Activated T-helper 1 cell treated with anti-CD3 and anti-CD28 coated beads, Interleukin-12 subunit alpha, Interleukin-12 subunit beta, Interleukin-2, Interleukin-4 antibody, amounts not matched to agents 30 ng/mL and 10 ng/mL and 1 ng/mL, durations not matched to agents 14 hours and 24 hours and 36 hours (primary cell): ENCODE measurements at regions not wholly inside any gene's neighbourhood (a gene's known extent, or its start where the extent isn't known, plus 50 kb on each side); places are given as distances from the start of the nearest gene placed in this dataset.

ENCODE experiments used
- DNase-seq: peaks from one replicate; pipeline ENCODE4 v3.0.0; 2021; ENCODE audit warnings: low spot score
- H3K27ac Mint-ChIP-seq: one replicate; pipeline ENCODE4 v1.8.0; 2021; ENCODE audit warnings: mild to moderate bottlenecking, mixed read lengths
- H3K27me3 Mint-ChIP-seq: one replicate; pipeline ENCODE4 v1.8.0; 2022; ENCODE audit warnings: mild to moderate bottlenecking, moderate library complexity, mixed read lengths; ENCODE audit not compliant: insufficient read depth
- H3K36me3 Mint-ChIP-seq: one replicate; pipeline ENCODE4 v1.8.0; 2021; ENCODE audit warnings: low read depth, mixed read lengths
- H3K4me1 Mint-ChIP-seq: one replicate; pipeline ENCODE4 v1.8.0; 2021; ENCODE audit warnings: low read depth, mixed read lengths
- H3K4me3 Mint-ChIP-seq: one replicate; pipeline ENCODE4 v1.8.0; 2021; ENCODE audit warnings: mild to moderate bottlenecking, moderate library complexity, mixed read lengths
- H3K9me3 Mint-ChIP-seq: one replicate; pipeline ENCODE4 v1.8.0; 2021; ENCODE audit warnings: mixed read lengths
- intact Hi-C: fragments of 100-400 bp; cut with micrococcal nuclease; formaldehyde crosslinking; loops from one replicate; pipeline ENCODE4 v1.15.1; 2024

DNA sequence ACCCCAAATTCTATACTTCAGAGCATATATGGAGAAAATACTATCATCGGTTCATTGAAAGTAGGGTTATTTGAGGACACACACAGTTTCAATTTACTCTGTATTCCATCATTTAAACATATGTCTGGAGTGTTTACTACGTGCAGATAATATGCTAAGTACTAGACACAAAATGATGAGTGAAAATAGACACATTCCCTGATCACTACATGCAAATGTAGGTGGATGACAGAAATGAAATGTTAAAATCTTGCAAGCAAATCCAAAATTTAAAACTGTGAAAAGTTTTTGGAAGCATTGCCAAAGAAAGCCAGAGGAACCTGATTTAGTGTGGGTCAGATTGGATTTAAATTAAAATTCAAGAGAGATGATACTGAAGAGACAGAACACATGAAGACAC, 1106.6 kb downstream of the CBLN2 start:
- Mint-ChIP-seq H3K27me3 (no peaks in the 10 kb centered on the region), H3K4me3 (no peak overlapping the region), H3K27ac (no peak overlapping the region), H3K36me3 (no peaks in the 10 kb centered on the region), H3K4me1 (no peaks in the 10 kb centered on the region), H3K9me3 (no peaks in the 10 kb centered on the region)
- no peak for DNase-seq
- intact Hi-C loops, result no loop called here

DNA sequence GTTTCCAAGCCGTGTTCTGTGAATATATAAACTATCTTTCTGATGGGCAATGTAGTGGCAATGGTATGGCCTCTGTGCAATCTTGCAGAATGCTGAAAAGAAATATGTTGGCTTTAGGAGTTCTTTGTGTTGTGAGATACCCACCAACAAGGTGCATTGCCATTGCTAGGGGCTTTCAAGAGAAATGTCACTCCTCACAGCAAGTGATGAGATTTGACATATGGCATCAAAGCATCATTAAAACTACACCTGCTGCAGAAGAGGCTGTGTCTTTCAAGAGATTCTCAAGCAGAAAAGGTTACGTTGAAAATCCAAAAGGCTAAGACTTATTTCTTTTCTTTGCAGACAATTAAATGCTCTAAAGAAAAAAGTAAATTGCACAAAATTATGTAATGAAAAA, 1110.8 kb downstream of the CBLN2 start:
- no peaks in the 10 kb centered on the region for H3K9me3 Mint-ChIP-seq
- intact Hi-C loops, result no loop called here
- no peak overlapping the region for H3K4me3 Mint-ChIP-seq
- DNase-seq, result no peak
- H3K36me3 Mint-ChIP-seq, result no peaks in the 10 kb centered on the region
- H3K27me3 Mint-ChIP-seq, result no peaks in the 10 kb centered on the region
- H3K4me1 Mint-ChIP-seq, result no peaks in the 10 kb centered on the region
- no peak overlapping the region for H3K27ac Mint-ChIP-seq

DNA sequence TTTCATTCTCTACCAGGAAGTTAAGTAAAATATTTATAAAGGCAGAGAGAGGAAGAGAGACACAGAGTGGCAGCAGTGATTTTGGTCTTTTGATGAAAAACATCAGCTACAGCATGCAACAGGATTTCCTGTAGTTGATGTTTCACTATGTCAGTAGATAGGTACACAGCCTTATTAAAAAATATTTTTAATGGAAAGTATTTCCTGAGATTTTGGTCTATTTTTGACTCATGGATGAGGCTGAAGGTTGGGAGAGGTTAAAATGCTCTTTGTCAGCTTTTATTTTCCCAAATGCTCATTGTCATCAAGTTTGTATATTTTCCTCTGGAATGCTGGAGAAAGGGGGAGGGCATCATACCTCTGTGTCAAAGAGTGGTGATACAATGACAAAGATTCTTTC, 1112.5 kb downstream of the CBLN2 start:
- intact Hi-C loops, result no loop called here
- Mint-ChIP-seq H3K4me3 (no peak overlapping the region), H3K4me1 (no peaks in the 10 kb centered on the region), H3K27ac (no peak overlapping the region), H3K9me3 (no peaks in the 10 kb centered on the region), H3K27me3 (no peaks in the 10 kb centered on the region), H3K36me3 (no peaks in the 10 kb centered on the region)
- no peak for DNase-seq

DNA sequence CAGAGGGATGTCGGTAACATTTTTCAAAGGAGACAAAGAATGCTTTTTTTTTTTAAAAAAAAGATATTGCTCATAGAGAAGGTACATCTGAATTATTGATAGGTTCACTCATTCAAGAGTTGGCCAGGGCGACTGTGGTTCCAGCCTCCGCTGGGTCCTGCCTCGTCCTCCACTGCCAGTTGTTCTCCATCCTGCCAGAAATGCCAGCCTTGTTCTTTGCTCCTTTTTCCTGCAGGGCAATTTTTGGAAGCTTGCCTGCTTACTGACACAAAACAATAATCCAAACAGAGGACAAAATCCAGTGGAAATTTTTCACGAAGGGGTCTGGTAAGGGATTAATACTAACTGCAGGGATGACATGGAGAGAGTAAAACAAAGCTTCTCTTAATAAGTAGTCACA, 1113.0 kb downstream of the CBLN2 start:
- no peak overlapping the region for H3K27ac Mint-ChIP-seq
- H3K4me1 Mint-ChIP-seq, result no peaks in the 10 kb centered on the region
- no peak for DNase-seq
- H3K36me3 Mint-ChIP-seq, result no peaks in the 10 kb centered on the region
- intact Hi-C loops, result no loop called here
- no peak overlapping the region for H3K4me3 Mint-ChIP-seq
- no peaks in the 10 kb centered on the region for H3K27me3 Mint-ChIP-seq
- H3K9me3 Mint-ChIP-seq, result no peaks in the 10 kb centered on the region

DNA sequence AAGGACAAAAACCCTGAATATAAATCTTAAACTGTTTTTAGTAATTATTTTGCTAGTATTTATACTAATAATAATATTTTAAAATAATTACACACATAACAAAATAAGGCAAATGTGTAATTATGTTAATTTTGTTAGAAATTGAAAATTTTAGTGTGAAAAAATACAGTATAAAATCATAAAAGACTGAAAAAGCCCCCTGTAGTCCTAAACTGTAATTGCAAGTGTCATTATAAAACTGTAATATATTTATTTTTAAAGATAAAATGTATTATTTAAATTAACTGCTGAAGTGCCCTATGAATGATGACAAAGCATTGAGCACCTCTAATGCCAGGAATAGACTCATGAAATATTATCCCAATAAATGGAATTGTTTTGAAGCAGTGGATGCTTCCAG, 1117.7 kb downstream of the CBLN2 start:
- no peak for DNase-seq
- no peak overlapping the region for H3K27ac Mint-ChIP-seq
- no peak overlapping the region for H3K4me3 Mint-ChIP-seq
- no peaks in the 10 kb centered on the region for H3K4me1 Mint-ChIP-seq
- H3K27me3 Mint-ChIP-seq, result no peaks in the 10 kb centered on the region
- H3K9me3 Mint-ChIP-seq, result no peaks in the 10 kb centered on the region
- H3K36me3 Mint-ChIP-seq, result no peaks in the 10 kb centered on the region
- intact Hi-C loops, result no loop called here

DNA sequence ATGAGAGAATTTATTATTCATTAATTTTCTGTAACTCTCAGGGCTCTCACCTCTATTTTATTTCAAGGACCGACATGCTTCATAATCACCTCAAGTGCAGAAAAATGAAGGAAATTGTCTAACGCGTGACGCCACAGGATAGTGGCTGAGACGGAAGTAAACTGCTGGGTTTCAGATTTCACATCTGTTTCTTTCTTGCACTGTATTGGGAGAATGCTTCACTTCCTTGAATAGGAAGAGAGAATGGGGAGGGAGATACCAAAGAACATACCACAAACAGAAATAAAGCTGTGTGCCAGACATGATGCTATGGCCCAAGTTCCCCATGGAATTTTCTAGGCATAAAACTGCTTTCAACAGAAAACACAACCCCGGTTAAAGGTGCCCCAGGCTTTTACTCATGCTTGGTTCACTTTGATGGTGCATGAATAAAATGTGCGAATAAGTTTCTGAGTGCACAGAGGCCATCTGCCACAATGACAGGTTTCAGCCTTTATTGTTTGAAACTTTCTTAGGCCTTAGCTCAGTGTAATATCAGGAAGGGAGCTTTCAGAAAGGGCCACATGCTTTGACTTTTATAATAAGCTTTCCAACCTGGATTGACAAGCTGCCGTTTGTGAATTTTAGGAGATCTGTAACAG, 1116.4 kb downstream of the SOCS6 start:
- no peaks in the 10 kb centered on the region for H3K36me3 Mint-ChIP-seq
- no peak for DNase-seq
- intact Hi-C loops, result no loop called here
- no peaks in the 10 kb centered on the region for H3K9me3 Mint-ChIP-seq
- H3K4me3 Mint-ChIP-seq, result no peak overlapping the region
- H3K4me1 Mint-ChIP-seq, result no peaks in the 10 kb centered on the region
- no peak overlapping the region for H3K27ac Mint-ChIP-seq
- H3K27me3 Mint-ChIP-seq, result no peaks in the 10 kb centered on the region

DNA sequence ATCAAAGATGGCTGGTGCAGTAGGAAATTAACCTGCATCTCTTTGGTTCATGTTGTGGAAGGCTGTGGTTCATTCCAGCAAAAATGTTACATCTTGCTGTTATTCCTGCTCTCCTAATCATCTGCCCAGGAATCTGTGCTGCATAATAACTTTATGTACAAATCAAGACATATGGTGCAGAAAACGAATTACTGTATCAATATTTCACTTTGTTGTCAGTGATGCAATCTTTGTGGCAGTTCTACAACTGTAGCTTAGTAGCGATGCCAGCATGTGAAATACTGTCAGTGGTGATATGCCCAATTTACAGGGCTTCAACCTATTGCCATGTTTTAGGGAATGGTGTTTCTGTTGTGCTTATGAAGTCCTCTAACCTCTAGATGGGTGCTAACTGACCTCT, 1114.7 kb downstream of the SOCS6 start:
- no peaks in the 10 kb centered on the region for H3K4me1 Mint-ChIP-seq
- no peaks in the 10 kb centered on the region for H3K27me3 Mint-ChIP-seq
- DNase-seq, result no peak
- H3K4me3 Mint-ChIP-seq, result no peak overlapping the region
- H3K27ac Mint-ChIP-seq, result no peak overlapping the region
- intact Hi-C loops, result no loop called here
- H3K9me3 Mint-ChIP-seq, result no peaks in the 10 kb centered on the region
- H3K36me3 Mint-ChIP-seq, result no peaks in the 10 kb centered on the region

DNA sequence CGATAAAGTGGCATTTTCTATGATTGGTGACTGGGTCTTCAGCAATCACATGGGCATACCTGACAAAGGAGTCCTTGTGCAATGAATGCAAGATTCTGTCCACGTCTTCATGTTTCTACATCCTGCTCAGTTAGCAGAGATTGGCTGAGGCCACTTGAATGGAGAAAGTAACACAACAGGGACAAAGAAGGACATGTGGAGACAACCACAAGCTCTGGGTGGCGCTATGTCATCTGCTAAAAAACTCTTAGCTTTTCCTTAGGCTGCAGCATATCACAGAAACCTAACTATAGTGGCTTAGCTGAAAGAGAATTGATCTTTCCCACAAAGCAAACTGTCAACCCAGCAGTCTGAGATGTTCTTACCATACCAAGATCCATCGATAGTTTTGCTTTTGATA, 1109.7 kb downstream of the SOCS6 start:
- intact Hi-C loops, result no loop called here
- Mint-ChIP-seq H3K36me3 (no peaks in the 10 kb centered on the region), H3K27me3 (no peaks in the 10 kb centered on the region), H3K27ac (no peak overlapping the region), H3K4me1 (no peaks in the 10 kb centered on the region), H3K9me3 (no peaks in the 10 kb centered on the region), H3K4me3 (no peak overlapping the region)
- DNase-seq, result no peak

DNA sequence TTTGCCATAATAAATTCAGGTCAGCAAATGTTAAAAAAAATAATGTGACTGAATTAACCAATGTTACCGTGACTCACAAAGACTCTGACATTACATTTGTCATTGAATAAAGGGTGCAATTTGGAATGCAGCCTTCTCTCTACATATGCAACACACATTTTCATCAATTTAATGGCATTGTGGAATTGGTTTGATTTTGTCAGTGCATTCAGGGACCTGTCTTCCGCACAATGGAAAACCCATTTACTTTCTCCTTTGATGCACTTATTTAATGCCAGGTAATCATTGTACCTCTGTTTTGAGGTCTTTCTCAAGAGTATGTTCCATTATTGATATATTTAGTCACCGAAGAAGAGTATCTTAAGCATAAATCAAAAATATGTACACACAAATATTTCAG, 1099.3 kb downstream of the SOCS6 start:
- H3K27ac Mint-ChIP-seq, result no peak overlapping the region
- DNase-seq, result no peak
- no peak overlapping the region for H3K4me3 Mint-ChIP-seq

DNA sequence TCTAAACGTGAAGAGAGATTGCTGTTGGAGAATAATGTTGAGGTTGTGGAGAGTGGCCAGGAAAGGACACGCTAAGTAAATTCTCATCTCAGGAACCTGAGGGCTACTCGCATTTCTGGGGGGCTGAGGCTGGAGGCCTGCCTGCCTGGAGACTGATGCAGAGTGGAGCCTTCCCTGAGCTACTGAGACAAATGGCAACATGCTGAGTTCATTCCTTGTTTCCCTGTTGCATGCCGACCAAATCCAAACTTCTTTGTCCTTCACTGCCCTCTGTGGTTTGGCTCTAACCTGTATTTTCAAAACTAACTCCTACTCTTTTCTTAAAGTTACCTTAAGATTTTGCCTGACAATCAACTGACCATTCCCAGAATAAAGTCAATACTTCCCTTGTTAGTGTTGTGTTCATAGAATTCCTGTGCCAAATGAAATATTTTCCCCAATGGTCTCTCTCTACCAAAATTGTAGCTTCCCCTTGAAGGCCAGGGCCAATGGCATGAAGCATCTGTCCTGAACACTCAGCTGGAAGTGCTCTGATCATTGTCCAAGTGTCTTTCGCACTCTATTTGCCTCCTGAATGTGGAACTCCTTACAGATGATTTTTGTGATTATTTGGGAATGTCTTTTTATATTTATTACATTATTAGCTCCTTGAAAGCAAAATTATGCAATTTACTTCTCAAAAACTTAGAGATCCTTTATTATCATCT, 1085.6 kb downstream of the SOCS6 start:
- DNase-seq, result no peak
- intact Hi-C loops, result no loop called here
- Mint-ChIP-seq H3K9me3 (no peaks in the 10 kb centered on the region), H3K36me3 (no peaks in the 10 kb centered on the region), H3K27ac (no peak overlapping the region), H3K27me3 (peaks cover 2% of the 10 kb centered on the region), H3K4me1 (no peaks in the 10 kb centered on the region), H3K4me3 (no peak overlapping the region)

More for the DNA sequence above, 1099.3 kb downstream of the SOCS6 start:
- no peaks in the 10 kb centered on the region for H3K27me3 Mint-ChIP-seq
- intact Hi-C loops, result no loop called here
- no peaks in the 10 kb centered on the region for H3K4me1 Mint-ChIP-seq
- no peaks in the 10 kb centered on the region for H3K36me3 Mint-ChIP-seq
- H3K9me3 Mint-ChIP-seq, result no peaks in the 10 kb centered on the region

DNA sequence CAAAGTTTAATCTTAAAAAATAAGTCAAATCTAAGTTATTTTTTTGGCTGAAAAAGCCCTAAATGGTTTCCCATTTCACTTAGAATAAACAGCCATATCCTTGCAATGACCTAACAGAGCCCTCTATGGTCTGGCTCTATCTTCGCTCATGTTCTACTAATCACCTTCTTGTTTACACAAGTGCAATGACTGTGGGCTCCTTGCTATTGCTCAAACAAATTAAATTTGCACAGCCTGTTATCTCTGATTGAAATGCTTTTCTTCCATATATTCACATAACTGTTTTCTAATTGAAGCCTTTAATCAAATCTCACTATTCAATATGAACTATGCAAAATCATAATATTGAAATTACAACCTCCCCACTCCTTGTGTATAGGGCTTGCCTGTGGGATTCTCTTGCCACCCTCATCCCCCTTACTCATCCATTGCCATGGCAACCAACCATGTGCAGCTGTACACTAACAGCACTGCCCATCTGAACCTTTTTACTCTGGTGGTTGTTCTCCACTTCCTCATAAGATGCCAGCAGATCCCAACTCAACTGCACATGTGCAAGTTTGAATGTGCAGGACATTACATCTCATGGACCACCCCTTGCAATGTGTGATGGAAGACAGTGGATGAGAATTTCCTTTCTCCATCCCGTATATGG, 1083.2 kb downstream of the SOCS6 start:
- Mint-ChIP-seq H3K4me3 (no peak overlapping the region), H3K4me1 (no peaks in the 10 kb centered on the region), H3K9me3 (peaks cover 6% of the 10 kb centered on the region), H3K27me3 (peaks cover 2% of the 10 kb centered on the region), H3K36me3 (no peaks in the 10 kb centered on the region), H3K27ac (no peak overlapping the region)
- DNase-seq, result no peak
- intact Hi-C loops, result no loop called here

DNA sequence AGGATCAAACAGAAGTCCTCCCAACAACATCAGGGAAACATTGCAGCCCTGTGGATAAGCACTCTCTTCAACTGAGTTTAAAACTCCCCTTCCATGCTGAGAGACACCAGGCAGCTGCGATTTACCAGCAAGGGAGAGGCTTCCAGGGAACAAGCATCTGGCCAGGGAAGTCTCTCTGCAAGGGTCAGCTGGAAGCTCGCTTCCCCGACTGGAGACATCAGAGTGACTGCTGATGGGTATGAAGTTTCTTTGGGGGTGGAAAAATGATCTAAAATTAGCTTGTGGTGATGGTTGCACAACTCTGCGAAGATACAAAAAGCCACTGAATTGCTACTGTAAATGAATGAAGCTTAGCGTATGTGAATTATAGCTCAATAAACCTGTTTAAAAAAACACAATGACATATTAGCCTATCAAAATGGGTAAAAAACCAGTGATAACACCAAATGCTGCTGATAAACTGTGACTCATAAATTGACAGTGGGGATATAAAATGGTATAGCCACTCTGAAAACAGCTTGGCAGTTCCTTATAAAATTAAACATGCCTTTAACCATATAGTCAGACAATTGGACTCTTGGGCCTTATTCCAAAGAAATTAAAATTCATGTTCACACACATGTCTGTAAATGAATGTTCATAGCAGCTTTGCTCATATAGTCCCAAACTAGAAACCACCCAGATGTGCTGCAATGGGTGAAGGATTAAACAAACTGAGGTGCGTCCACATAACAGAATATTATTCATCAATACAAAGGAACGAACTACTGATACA, 1082.0 kb downstream of the SOCS6 start:
- Mint-ChIP-seq H3K4me1 (no peaks in the 10 kb centered on the region), H3K27ac (no peak overlapping the region), H3K4me3 (no peak overlapping the region), H3K9me3 (peaks cover 16% of the 10 kb centered on the region), H3K36me3 (no peaks in the 10 kb centered on the region), H3K27me3 (peaks cover 2% of the 10 kb centered on the region)
- intact Hi-C loops, result no loop called here
- DNase-seq, result no peak

DNA sequence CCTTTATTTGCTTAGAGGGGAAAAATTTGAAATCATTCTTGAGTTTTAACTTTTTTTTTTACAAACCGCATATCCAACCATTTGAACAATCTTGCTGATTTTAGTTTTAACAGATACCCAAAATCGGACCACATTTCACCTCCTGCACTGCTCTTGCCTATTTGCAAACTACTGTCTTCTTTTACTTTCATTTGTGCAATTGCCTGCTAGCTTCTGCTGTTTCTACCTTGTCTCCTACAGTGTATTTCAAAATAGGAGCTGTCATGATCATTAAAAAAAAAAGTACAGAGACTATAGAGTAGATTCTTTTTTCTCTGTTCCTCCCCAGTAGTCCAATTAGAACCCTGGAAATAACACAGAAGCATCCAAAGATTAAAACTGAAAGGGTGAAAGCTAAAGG, 1081.2 kb downstream of the SOCS6 start:
- intact Hi-C loops, result no loop called here
- DNase-seq, result no peak
- no peak overlapping the region for H3K27ac Mint-ChIP-seq
- no peaks in the 10 kb centered on the region for H3K36me3 Mint-ChIP-seq
- peaks cover 16% of the 10 kb centered on the region for H3K9me3 Mint-ChIP-seq
- no peak overlapping the region for H3K4me3 Mint-ChIP-seq
- no peaks in the 10 kb centered on the region for H3K27me3 Mint-ChIP-seq
- H3K4me1 Mint-ChIP-seq, result no peaks in the 10 kb centered on the region
